ENCODE measurements at regions not wholly inside any gene's neighbourhood (a gene's known extent, or its start where the extent isn't known, plus 50 kb on each side); places are given as distances from the start of the nearest gene placed in this dataset.

GRCh38 chr3:70775257-70775656 is 462.8 kb upstream of the MDFIC2 start (continued):
- TF ChIP-seq ZBTB43 (CRISPR knock-in tag; IDR thresholded peaks at IDR 0.05) (no peak), ZNF671 (CRISPR knock-in tag; IDR thresholded peaks at IDR 0.05) (no peak)

- no peak overlapping the region for H3K4me3 Mint-ChIP-seq
- no peaks in the 10 kb centered on the region for H3K36me3 Mint-ChIP-seq
- H3K27ac Mint-ChIP-seq = no peak overlapping the region
- CTCF ChIA-PET = interaction anchor here (0.7 to 1.1 kb wide), 2 partner anchors 243 to 907 kb away, joined by 3 read pairs; no protein-coding TSS in a partner anchor
- no peak for DNase-seq (ENCODE audit: low spot score)
- POLR2A ChIA-PET = no interaction called here
- TF ChIP-seq FOXP4 (CRISPR knock-in tag; IDR thresholded peaks at IDR 0.05) (no peak), RORB (CRISPR knock-in tag; IDR thresholded peaks at IDR 0.05) (no peak), SP1 (CRISPR knock-in tag; conservative IDR thresholded peaks at IDR 0.05) (no peak), ZMAT4 (CRISPR knock-in tag; IDR thresholded peaks at IDR 0.05) (no peak), HMGA2 (CRISPR knock-in tag; IDR thresholded peaks at IDR 0.05) (no peak), ZNF317 (CRISPR knock-in tag; IDR thresholded peaks at IDR 0.05; ENCODE audit: borderline replicate concordance, low read depth) (no peak), TEAD4 (CRISPR knock-in tag; IDR thresholded peaks at IDR 0.05) (no peak), NFE2L1 (CRISPR knock-in tag; IDR thresholded peaks at IDR 0.05) (no peak), NFATC4 (CRISPR knock-in tag; IDR thresholded peaks at IDR 0.05) (no peak), EMX1 (CRISPR knock-in tag; IDR thresholded peaks at IDR 0.05) (no peak), ZNF281 (CRISPR knock-in tag; IDR thresholded peaks at IDR 0.05) (no peak), TEAD1 (CRISPR knock-in tag; IDR thresholded peaks at IDR 0.05) (no peak)
- ATAC-seq = no peak
- peaks cover 21% of the 10 kb centered on the region for H3K4me1 Mint-ChIP-seq
- H3K27me3 Mint-ChIP-seq (ENCODE audit: low read depth) = no peaks in the 10 kb centered on the region
- peaks cover 9% of the 10 kb centered on the region for H3K9me3 Mint-ChIP-seq
Observed at GRCh38 chr3:70774641-70775040, 462.2 kb upstream of the MDFIC2 start.

GRCh38 chr3:70771426-70772147 is 459.1 kb upstream of the MDFIC2 start:
- H3K27ac Mint-ChIP-seq = no peak overlapping the region
- ATAC-seq = no peak
- TF ChIP-seq RELA (CRISPR knock-in tag; IDR thresholded peaks at IDR 0.05; ENCODE audit: borderline replicate concordance) (no peak), JAZF1 (CRISPR knock-in tag; IDR thresholded peaks at IDR 0.05) (no peak), TP53 (CRISPR knock-in tag; IDR thresholded peaks at IDR 0.05) (no peak), USF1 (CRISPR knock-in tag; IDR thresholded peaks at IDR 0.05) (no peak), RORB (CRISPR knock-in tag; IDR thresholded peaks at IDR 0.05) (no peak), MAX (CRISPR knock-in tag; IDR thresholded peaks at IDR 0.05) (no peak), ATF6 (CRISPR knock-in tag; IDR thresholded peaks at IDR 0.05) (no peak), EMX1 (CRISPR knock-in tag; IDR thresholded peaks at IDR 0.05) (no peak), ESRRA (CRISPR knock-in tag; IDR thresholded peaks at IDR 0.05; ENCODE audit: borderline replicate concordance) (no peak), IRF2 (CRISPR knock-in tag; IDR thresholded peaks at IDR 0.05; ENCODE audit: borderline replicate concordance, low read depth) (no peak)

More at GRCh38 chr3:70771426-70772147, 459.1 kb upstream of the MDFIC2 start:
- no peaks in the 10 kb centered on the region for H3K9me3 Mint-ChIP-seq
- H3K27me3 Mint-ChIP-seq (ENCODE audit: low read depth) = no peaks in the 10 kb centered on the region
- ChIA-PET CTCF (no interaction called here), POLR2A (no interaction called here)
- no peak overlapping the region for H3K4me3 Mint-ChIP-seq
- no peaks in the 10 kb centered on the region for H3K36me3 Mint-ChIP-seq
- no peak for DNase-seq (ENCODE audit: low spot score)
- H3K4me1 Mint-ChIP-seq = peaks cover 22% of the 10 kb centered on the region

Measured in WTC11 (cell line).